Body of pancreas (tissue), 4 donors: ENCODE measurements at regions not wholly inside any gene's neighbourhood (a gene's known extent, or its start where the extent isn't known, plus 50 kb on each side); places are given as distances from the start of the nearest gene placed in this dataset.
"Not testable (repeated sequence)": the region's sequence is repeated elsewhere in the genome, so short reads cannot be mapped to it uniquely, and the experiment has no call there.

Experiments used
- POLR2A ChIP-seq, 3 donors: fragments of 450-650 bp; IDR thresholded peaks; one replicate each; pipeline ENCODE4 v1.6.1; 2016; ENCODE audit warnings: antibody characterized with exemption in 3 of 3, mild to moderate bottlenecking in 2 of 3
- TF ChIP-seq, protein P1 (sequence below), 7 experiments: fragments of 450-650 bp in 4 of 7; fragments of 200-600 bp in 3 of 7; sonication (generic) in 3 of 7; IDR thresholded peaks; one replicate each; pipeline ENCODE4 v1.5.1; 2016 to 2019; ENCODE audit warnings: antibody characterized with exemption in 7 of 7

DNA sequence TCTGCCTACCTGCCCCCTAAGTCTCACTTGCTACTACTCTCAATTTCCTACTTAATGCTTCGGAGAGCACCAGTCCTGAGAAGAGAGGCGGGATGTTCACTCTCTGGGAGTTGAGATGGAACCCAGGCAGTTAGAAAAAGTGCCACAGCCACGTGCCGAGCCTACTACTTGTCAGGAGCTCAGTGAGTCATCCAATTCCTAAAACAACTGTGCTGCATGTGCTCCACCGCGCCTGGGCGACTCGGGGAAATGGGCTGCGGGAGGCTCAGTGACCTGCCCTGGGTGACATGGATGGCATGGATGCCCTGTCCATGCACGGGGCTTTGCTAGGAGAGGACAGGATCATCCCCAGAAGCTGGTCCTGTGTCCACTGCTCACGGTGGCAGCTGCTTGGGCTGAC lies 2884.2 kb downstream of the RPIA start:
- TF ChIP-seq, protein P1, sequence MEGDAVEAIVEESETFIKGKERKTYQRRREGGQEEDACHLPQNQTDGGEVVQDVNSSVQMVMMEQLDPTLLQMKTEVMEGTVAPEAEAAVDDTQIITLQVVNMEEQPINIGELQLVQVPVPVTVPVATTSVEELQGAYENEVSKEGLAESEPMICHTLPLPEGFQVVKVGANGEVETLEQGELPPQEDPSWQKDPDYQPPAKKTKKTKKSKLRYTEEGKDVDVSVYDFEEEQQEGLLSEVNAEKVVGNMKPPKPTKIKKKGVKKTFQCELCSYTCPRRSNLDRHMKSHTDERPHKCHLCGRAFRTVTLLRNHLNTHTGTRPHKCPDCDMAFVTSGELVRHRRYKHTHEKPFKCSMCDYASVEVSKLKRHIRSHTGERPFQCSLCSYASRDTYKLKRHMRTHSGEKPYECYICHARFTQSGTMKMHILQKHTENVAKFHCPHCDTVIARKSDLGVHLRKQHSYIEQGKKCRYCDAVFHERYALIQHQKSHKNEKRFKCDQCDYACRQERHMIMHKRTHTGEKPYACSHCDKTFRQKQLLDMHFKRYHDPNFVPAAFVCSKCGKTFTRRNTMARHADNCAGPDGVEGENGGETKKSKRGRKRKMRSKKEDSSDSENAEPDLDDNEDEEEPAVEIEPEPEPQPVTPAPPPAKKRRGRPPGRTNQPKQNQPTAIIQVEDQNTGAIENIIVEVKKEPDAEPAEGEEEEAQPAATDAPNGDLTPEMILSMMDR (IDR thresholded peaks at IDR 0.05): not testable (repeated sequence)
- TF ChIP-seq POLR2A (IDR thresholded peaks at IDR 0.05): not testable (repeated sequence)
